ENCODE measurements at regions not wholly inside any gene's neighbourhood (a gene's known extent, or its start where the extent isn't known, plus 50 kb on each side); places are given as distances from the start of the nearest gene placed in this dataset.

GRCh38 chr2:163849756-163850435, 114.1 kb upstream of the FIGN start:
- no peak for TF ChIP-seq EZH2 (IDR thresholded peaks at IDR 0.05; ENCODE audit: insufficient read depth, poor library complexity, severe bottlenecking)
- TF ChIP-seq EZH2phosphoT487 (IDR thresholded peaks at IDR 0.05; ENCODE audit: insufficient read depth, low read depth): no peak
